Fibroblast of lung (primary cell): ENCODE measurements at regions not wholly inside any gene's neighbourhood (a gene's known extent, or its start where the extent isn't known, plus 50 kb on each side); places are given as distances from the start of the nearest gene placed in this dataset.
A peak's percentile ranks its signal among the peaks of the same experiment; 100 is the strongest.

Experiments
- DNase-seq, 2 donors: peaks; one replicate each; pipeline versions ENCODE4 v3.0.0 to v3.0.0-alpha.2; 2010; ENCODE audit warnings: low read depth in 2 of 2
- H2AFZ ChIP-seq: 2 replicates; pipeline ENCODE4 v1.5.1; 2012; ENCODE audit warnings: low read length, control low read depth, inconsistent platforms
- H3K27ac ChIP-seq: 2 replicates; pipeline ENCODE4 v1.5.1; 2011; ENCODE audit warnings: low read length, control low read depth; ENCODE audit not compliant: insufficient read depth
- H3K27me3 ChIP-seq: 2 replicates; pipeline ENCODE4 v1.5.1; 2011; ENCODE audit warnings: mild to moderate bottlenecking, low read length; ENCODE audit not compliant: control insufficient read depth, insufficient read depth
- H3K36me3 ChIP-seq: 2 replicates; pipeline ENCODE4 v1.5.1; 2011; ENCODE audit warnings: low read length; ENCODE audit not compliant: control insufficient read depth, insufficient read depth
- H3K4me1 ChIP-seq: 2 replicates; pipeline ENCODE4 v1.5.1; 2011; ENCODE audit warnings: low read length; ENCODE audit not compliant: control insufficient read depth, insufficient read depth; ENCODE audit errors: extremely low read depth
- H3K4me2 ChIP-seq: 2 replicates; pipeline ENCODE4 v1.5.1; 2011; ENCODE audit warnings: low read length, control low read depth; ENCODE audit not compliant: insufficient read depth; ENCODE audit errors: extremely low read depth
- H3K4me3 ChIP-seq, 4 experiments: fragments of 200-600 bp in 1 of 4; sonication (generic) in 1 of 4; replicated peaks in 1 of 4; 2 replicates each; pipeline ENCODE4 v1.5.1; 2011 to 2016; ENCODE audit warnings: low read length in 4 of 4, low read depth in 3 of 4, mild to moderate bottlenecking in 3 of 4, control low read depth in 2 of 4, inconsistent platforms in 1 of 4, mixed read lengths in 1 of 4; ENCODE audit not compliant: insufficient read depth in 1 of 4; ENCODE audit errors: control extremely low read depth in 1 of 4
- H3K79me2 ChIP-seq: 2 replicates; pipeline ENCODE4 v1.5.1; 2012; ENCODE audit warnings: mild to moderate bottlenecking, low read length, inconsistent platforms; ENCODE audit not compliant: control insufficient read depth, insufficient read depth
- H3K9ac ChIP-seq: 2 replicates; pipeline ENCODE4 v1.5.1; 2011; ENCODE audit warnings: mild to moderate bottlenecking, low read length, control low read depth; ENCODE audit not compliant: insufficient read depth
- H3K9me3 ChIP-seq: 2 replicates; pipeline ENCODE4 v1.5.1; 2012; ENCODE audit warnings: low read depth, low read length; ENCODE audit not compliant: control insufficient read depth, insufficient read depth
- H4K20me1 ChIP-seq: 2 replicates; pipeline ENCODE4 v1.5.1; 2011; ENCODE audit warnings: low read length; ENCODE audit not compliant: control insufficient read depth, insufficient read depth; ENCODE audit errors: extremely low read depth
- EZH2 ChIP-seq: IDR thresholded peaks from 2 replicates; pipeline ENCODE4 v1.5.1; 2012; ENCODE audit warnings: low read length, control low read depth, mild to moderate bottlenecking; ENCODE audit errors: missing control alignments
- TF ChIP-seq, protein P1 (sequence below), 2 donors: IDR thresholded peaks in 1 of 2; conservative IDR thresholded peaks in 1 of 2; 1 replicate in 1 of 2; 2 replicates in 1 of 2; pipeline ENCODE4 v1.5.1; 2011 to 2012; ENCODE audit warnings: low read length in 2 of 2, control low read depth in 1 of 2, inconsistent platforms in 1 of 2, low read depth in 1 of 2, mild to moderate bottlenecking in 1 of 2

DNA sequence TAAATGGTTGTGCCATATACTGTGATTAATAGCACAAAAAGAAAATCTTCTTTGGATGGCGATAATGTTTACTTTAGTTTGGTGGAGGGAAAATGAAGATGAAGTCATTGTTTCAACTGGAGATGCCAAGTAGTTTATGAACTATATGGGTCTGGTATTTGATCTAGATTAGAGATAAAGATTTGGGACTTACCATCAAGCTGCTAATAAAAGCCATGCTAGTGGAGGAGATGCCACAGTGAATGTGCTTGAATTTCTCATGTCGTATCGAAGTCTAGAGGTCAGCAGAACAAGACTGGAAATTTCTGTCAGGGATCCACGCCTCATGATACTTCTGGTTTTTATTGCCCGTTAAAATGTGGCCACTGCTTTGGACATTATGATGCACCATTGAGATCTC, 742.0 kb downstream of the NCAM2 start:
- TF ChIP-seq, protein P1, sequence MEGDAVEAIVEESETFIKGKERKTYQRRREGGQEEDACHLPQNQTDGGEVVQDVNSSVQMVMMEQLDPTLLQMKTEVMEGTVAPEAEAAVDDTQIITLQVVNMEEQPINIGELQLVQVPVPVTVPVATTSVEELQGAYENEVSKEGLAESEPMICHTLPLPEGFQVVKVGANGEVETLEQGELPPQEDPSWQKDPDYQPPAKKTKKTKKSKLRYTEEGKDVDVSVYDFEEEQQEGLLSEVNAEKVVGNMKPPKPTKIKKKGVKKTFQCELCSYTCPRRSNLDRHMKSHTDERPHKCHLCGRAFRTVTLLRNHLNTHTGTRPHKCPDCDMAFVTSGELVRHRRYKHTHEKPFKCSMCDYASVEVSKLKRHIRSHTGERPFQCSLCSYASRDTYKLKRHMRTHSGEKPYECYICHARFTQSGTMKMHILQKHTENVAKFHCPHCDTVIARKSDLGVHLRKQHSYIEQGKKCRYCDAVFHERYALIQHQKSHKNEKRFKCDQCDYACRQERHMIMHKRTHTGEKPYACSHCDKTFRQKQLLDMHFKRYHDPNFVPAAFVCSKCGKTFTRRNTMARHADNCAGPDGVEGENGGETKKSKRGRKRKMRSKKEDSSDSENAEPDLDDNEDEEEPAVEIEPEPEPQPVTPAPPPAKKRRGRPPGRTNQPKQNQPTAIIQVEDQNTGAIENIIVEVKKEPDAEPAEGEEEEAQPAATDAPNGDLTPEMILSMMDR (conservative IDR thresholded peaks at IDR 0.05 in 1 of 2, IDR thresholded peaks at IDR 0.05 in 1 of 2; ENCODE audit: low read depth in 1 of 2, low read length in 2 of 2), result no peak
- TF ChIP-seq EZH2, result no peak
- H3K4me2 ChIP-seq, result no peak overlapping the region
- no peaks in the 10 kb centered on the region for H3K4me1 ChIP-seq
- DNase-seq, result peak in 1 of 2 donors; percentile 20
- H3K4me3 ChIP-seq, result no peak overlapping the region
- no peak overlapping the region for H3K9ac ChIP-seq
- H3K27me3 ChIP-seq, result no peaks in the 10 kb centered on the region
- H2AFZ ChIP-seq, result no peak overlapping the region
- H3K27ac ChIP-seq, result no peak overlapping the region
- no peaks in the 10 kb centered on the region for H3K36me3 ChIP-seq
- H4K20me1 ChIP-seq, result no peaks in the 10 kb centered on the region
- H3K9me3 ChIP-seq, result no peaks in the 10 kb centered on the region
- no peaks in the 10 kb centered on the region for H3K79me2 ChIP-seq

DNA sequence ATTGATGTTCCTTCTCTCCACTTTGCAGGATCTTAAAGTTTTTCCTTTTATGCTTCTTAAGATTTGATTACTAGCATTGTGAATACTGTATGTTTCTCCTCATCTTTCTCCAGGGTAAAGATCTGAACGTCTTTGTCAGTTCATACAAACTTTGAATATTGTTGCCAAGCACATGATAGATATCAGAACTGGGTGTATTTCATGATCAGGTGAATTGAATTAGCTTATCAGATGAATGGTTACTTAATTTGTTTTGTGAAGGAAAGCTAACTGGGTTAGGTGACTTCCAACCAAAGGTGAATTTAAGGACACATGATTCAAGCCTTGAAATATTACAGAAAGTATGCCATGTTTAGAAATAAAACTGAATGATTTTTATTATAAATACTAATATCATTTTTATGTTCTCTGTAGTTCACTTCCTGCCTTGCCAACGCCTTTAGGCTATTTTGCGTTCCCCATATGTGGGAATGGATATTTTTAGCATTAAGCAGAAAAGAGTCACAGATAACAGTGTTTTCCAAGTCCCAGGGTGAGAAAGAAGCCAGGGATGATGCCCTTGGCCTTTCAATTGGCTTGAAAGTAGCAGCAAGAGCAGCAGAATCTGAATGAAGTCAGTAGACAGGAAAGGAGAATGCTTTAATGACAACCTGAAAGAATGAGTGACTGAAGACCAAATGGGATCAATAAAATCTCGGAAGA, 752.1 kb downstream of the NCAM2 start:
- Histone ChIP-seq H3K27me3 (no peaks in the 10 kb centered on the region), H3K4me3 (no peak overlapping the region), H3K4me2 (no peak overlapping the region), H3K9me3 (no peaks in the 10 kb centered on the region), H3K27ac (no peak overlapping the region), H3K4me1 (no peaks in the 10 kb centered on the region), H2AFZ (no peak overlapping the region), H3K9ac (no peak overlapping the region), H4K20me1 (no peaks in the 10 kb centered on the region), H3K79me2 (no peaks in the 10 kb centered on the region), H3K36me3 (no peaks in the 10 kb centered on the region)
- no peak for TF ChIP-seq EZH2
- no peak for DNase-seq

DNA sequence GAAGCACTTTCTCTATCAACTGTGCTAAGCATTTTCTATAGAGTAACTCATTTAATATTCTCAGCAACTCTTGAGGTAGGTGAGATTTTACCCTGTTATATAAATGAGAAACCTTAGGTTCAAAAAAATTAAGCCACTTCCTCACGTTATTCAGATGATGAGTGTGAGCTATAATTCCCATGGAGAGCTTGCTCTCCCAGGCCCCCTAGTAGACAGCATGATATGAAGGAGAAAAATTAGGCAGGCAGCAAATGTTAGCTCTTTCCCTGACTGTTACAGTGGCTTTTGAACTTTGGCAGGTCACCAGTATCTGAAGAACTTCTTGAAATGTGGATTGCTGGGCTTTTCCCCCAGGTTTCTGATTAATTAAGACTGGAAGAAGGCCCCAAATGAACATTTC, 753.1 kb downstream of the NCAM2 start:
- H3K27ac ChIP-seq, result no peak overlapping the region
- H2AFZ ChIP-seq, result no peak overlapping the region
- no peak overlapping the region for H3K4me2 ChIP-seq
- H4K20me1 ChIP-seq, result no peaks in the 10 kb centered on the region
- H3K27me3 ChIP-seq, result no peaks in the 10 kb centered on the region
- H3K9ac ChIP-seq, result no peak overlapping the region
- no peaks in the 10 kb centered on the region for H3K9me3 ChIP-seq
- no peak overlapping the region for H3K4me3 ChIP-seq
- H3K79me2 ChIP-seq, result no peaks in the 10 kb centered on the region
- H3K4me1 ChIP-seq, result no peaks in the 10 kb centered on the region
- no peak for TF ChIP-seq EZH2
- TF ChIP-seq, protein P1 (conservative IDR thresholded peaks at IDR 0.05 in 1 of 2, IDR thresholded peaks at IDR 0.05 in 1 of 2; ENCODE audit: low read depth in 1 of 2, low read length in 2 of 2), result no peak
- H3K36me3 ChIP-seq, result no peaks in the 10 kb centered on the region
- no peak for DNase-seq
